Right lobe of liver (tissue), 6 donors: ENCODE measurements at regions not wholly inside any gene's neighbourhood (a gene's known extent, or its start where the extent isn't known, plus 50 kb on each side); places are given as distances from the start of the nearest gene placed in this dataset.

ENCODE experiments used
- ATAC-seq, 4 donors: fragments of 200-7000 bp; cut with Tn5 transposase; one replicate each; pipeline ENCODE4 v1.9.1; 2020; ENCODE audit warnings: mild to moderate bottlenecking in 4 of 4, moderate library complexity in 4 of 4
- DNase-seq, 3 donors: peaks; one replicate each; pipeline ENCODE4 v3.0.0-alpha.2; 2020
- H3K27ac ChIP-seq, 3 donors: fragments of 200-600 bp; one replicate each; pipeline ENCODE4 v1.8.0; 2022
- H3K27me3 ChIP-seq, 2 donors: fragments of 200-600 bp; one replicate each; pipeline ENCODE4 v1.8.0; 2022
- H3K36me3 ChIP-seq, 4 donors: fragments of 200-600 bp; sonication (generic) in 1 of 4; one replicate each; pipeline versions ENCODE4 v1.5.1 to v1.8.0; 2017 to 2022; ENCODE audit warnings: control low read depth in 1 of 4
- H3K4me1 ChIP-seq, 4 donors: fragments of 200-600 bp; sonication (generic) in 1 of 4; one replicate each; pipeline versions ENCODE4 v1.5.1 to v1.8.0; 2017 to 2022; ENCODE audit warnings: control low read depth in 1 of 4
- H3K4me3 ChIP-seq, 3 donors: fragments of 200-600 bp; one replicate each; pipeline ENCODE4 v1.8.0; 2022
- H3K9me3 ChIP-seq, 4 donors: fragments of 200-600 bp; sonication (generic) in 1 of 4; one replicate each; pipeline versions ENCODE4 v1.5.1 to v1.8.0; 2017 to 2022; ENCODE audit warnings: control low read depth in 1 of 4
- POLR2A ChIP-seq: fragments of 450-650 bp; IDR thresholded peaks from one replicate; pipeline ENCODE4 v1.6.1; 2017; ENCODE audit warnings: antibody characterized with exemption, mild to moderate bottlenecking
- whole genome bisulfite sequencing: methylation state at CpG from one replicate; pipeline ENCODE4 v1.1.6; 2018; ENCODE audit warnings: low coverage, low lambda C conversion rate; ENCODE audit not compliant: insufficient coverage; ENCODE audit errors: missing lambda C conversion rate; 5-methylcytosine and 5-hydroxymethylcytosine counted together
- intact Hi-C, 2 donors: fragments of 100-400 bp; cut with DNase I; formaldehyde crosslinking; loops; one replicate each; pipeline versions ENCODE4 v1.11.2 to v1.14.1; 2022
- TF ChIP-seq, protein P1 (sequence below), 4 donors: fragments of 200-600 bp in 3 of 4; fragments of 450-650 bp in 1 of 4; IDR thresholded peaks; one replicate each; pipeline versions ENCODE4 v1.5.1 to v1.8.0; 2016 to 2022; ENCODE audit warnings: antibody characterized with exemption in 4 of 4, mild to moderate bottlenecking in 2 of 4
- donor health status: DM: no; HTN: yes; CAD: no.
- donor health status: DM: no; HTN: no; CAD: no.
- donor health status: DM: no; HTN: no; CAD: no.
- donor health status: DM: no; HTN: yes; CAD: no.
- donor health status: DM: no; HTN: yes; CAD: no.

- intact Hi-C loops: no loop called here
- Histone ChIP-seq H3K27me3 (no peaks in the 10 kb centered on the region), H3K4me3 (no peak overlapping the region), H3K4me1 (no peaks in the 10 kb centered on the region), H3K36me3 (no peaks in the 10 kb centered on the region), H3K27ac (no peak overlapping the region), H3K9me3 (no peaks in the 10 kb centered on the region)
- no peak for DNase-seq
- no peak for ATAC-seq
- TF ChIP-seq, protein P1, sequence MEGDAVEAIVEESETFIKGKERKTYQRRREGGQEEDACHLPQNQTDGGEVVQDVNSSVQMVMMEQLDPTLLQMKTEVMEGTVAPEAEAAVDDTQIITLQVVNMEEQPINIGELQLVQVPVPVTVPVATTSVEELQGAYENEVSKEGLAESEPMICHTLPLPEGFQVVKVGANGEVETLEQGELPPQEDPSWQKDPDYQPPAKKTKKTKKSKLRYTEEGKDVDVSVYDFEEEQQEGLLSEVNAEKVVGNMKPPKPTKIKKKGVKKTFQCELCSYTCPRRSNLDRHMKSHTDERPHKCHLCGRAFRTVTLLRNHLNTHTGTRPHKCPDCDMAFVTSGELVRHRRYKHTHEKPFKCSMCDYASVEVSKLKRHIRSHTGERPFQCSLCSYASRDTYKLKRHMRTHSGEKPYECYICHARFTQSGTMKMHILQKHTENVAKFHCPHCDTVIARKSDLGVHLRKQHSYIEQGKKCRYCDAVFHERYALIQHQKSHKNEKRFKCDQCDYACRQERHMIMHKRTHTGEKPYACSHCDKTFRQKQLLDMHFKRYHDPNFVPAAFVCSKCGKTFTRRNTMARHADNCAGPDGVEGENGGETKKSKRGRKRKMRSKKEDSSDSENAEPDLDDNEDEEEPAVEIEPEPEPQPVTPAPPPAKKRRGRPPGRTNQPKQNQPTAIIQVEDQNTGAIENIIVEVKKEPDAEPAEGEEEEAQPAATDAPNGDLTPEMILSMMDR (IDR thresholded peaks at IDR 0.05): no peak
- TF ChIP-seq POLR2A: no peak
- 62% methylated on average over 1 of the region's 1 CpG for WGBS
Observed at GRCh38 chrX:88977835-88978234, 230.8 kb downstream of the CPXCR1 start.

GRCh38 chrX:88982183-88982582 lies 235.2 kb downstream of the CPXCR1 start:
- Histone ChIP-seq H3K36me3 (no peaks in the 10 kb centered on the region), H3K9me3 (no peaks in the 10 kb centered on the region), H3K4me1 (no peaks in the 10 kb centered on the region), H3K27me3 (no peaks in the 10 kb centered on the region), H3K27ac (no peak overlapping the region), H3K4me3 (no peak overlapping the region)
- TF ChIP-seq, protein P1 (IDR thresholded peaks at IDR 0.05): no peak
- TF ChIP-seq POLR2A: no peak
- ATAC-seq (no peak), DNase-seq (no peak)
- 68% methylated on average over 9 of the region's 22 CpGs for WGBS
- intact Hi-C loops: no loop called here

DNA sequence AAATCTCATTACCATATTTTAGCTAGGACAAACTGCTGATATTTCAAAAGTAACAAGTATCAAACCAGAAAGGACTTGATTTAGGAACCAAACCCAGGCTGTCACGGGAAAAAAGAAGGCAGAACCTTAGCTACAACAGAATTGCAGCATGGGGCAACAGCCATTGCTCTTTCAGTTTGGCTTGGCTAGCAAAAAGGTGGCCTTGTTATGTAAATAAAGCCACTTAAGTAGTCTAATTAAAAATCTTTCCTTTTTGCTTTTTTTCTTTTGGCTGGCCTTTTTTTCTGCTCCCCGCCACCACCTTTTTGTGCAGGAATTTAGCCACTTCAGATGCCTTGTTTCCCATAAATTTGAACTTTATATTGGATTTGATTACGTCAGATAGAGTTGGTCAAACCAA lies 235.9 kb downstream of the CPXCR1 start:
- ATAC-seq (no peak), DNase-seq (no peak)
- Histone ChIP-seq H3K36me3 (no peaks in the 10 kb centered on the region), H3K27me3 (no peaks in the 10 kb centered on the region), H3K4me3 (no peak overlapping the region), H3K4me1 (no peaks in the 10 kb centered on the region), H3K27ac (no peak overlapping the region), H3K9me3 (no peaks in the 10 kb centered on the region)
- TF ChIP-seq, protein P1 (IDR thresholded peaks at IDR 0.05): no peak
- no peak for TF ChIP-seq POLR2A
- intact Hi-C loops: no loop called here
- WGBS: 31% methylated on average over 3 of the region's 3 CpGs

DNA sequence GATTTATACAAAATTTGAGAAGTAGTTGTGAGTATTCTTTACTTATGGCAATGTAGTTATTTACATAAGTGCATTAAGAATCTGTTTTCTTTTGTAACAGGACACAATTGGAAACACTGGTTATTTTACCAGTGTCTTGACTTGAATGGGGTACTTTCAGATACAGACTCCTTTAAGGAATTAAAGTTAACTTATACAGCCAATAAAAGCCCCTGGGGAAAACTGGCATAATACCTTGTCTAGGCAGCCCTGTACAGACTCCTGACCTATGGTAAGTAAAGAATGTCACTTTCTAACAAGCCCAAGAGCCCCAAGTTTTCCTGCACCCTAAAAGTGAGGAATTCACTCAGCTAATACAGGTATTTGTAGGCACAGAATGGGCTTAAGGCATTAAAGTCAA lies 241.8 kb downstream of the CPXCR1 start:
- intact Hi-C loops: no loop called here
- Histone ChIP-seq H3K9me3 (no peaks in the 10 kb centered on the region), H3K4me1 (no peaks in the 10 kb centered on the region), H3K27ac (no peak overlapping the region), H3K36me3 (no peaks in the 10 kb centered on the region), H3K4me3 (no peak overlapping the region), H3K27me3 (peaks cover 0 to 2% of the 10 kb centered on the region in 2 donors)
- no peak for ATAC-seq
- no peak for DNase-seq
- TF ChIP-seq POLR2A: no peak
- TF ChIP-seq, protein P1 (IDR thresholded peaks at IDR 0.05): no peak

- intact Hi-C loops: no loop called here
- H3K27me3 ChIP-seq: peaks cover 0 to 6% of the 10 kb centered on the region in 2 donors
- no peak overlapping the region for H3K4me3 ChIP-seq
- DNase-seq: no peak
- TF ChIP-seq, protein P1 (IDR thresholded peaks at IDR 0.05): no peak
- TF ChIP-seq POLR2A: no peak
- WGBS: 3% methylated on average over 1 of the region's 1 CpG
- H3K27ac ChIP-seq: no peak overlapping the region
- ATAC-seq: no peak
- no peaks in the 10 kb centered on the region for H3K36me3 ChIP-seq
- no peaks in the 10 kb centered on the region for H3K9me3 ChIP-seq
- no peaks in the 10 kb centered on the region for H3K4me1 ChIP-seq
Observed at GRCh38 chrX:88990882-88991582, 244.0 kb downstream of the CPXCR1 start.
